AG09309 (cell line): ENCODE measurements at regions not wholly inside any gene's neighbourhood (a gene's known extent, or its start where the extent isn't known, plus 50 kb on each side); places are given as distances from the start of the nearest gene placed in this dataset.
"Not testable (repeated sequence)": the region's sequence is repeated elsewhere in the genome, so short reads cannot be mapped to it uniquely, and the experiment has no call there.

Source experiments
- DNase-seq: peaks from one replicate; pipeline ENCODE4 v3.0.0-alpha.2; 2010; ENCODE audit warnings: low read depth
- H3K4me3 ChIP-seq: 2 replicates; pipeline ENCODE4 v1.5.1; 2011; ENCODE audit warnings: mild to moderate bottlenecking, low read depth, low read length, moderate library complexity; ENCODE audit not compliant: control insufficient read depth
- TF ChIP-seq, protein P1 (sequence below): IDR thresholded peaks from 2 replicates; pipeline ENCODE4 v1.5.1; 2011; ENCODE audit warnings: mild to moderate bottlenecking, low read depth, low read length, inconsistent platforms; ENCODE audit not compliant: insufficient read depth, control insufficient read depth; ENCODE audit errors: missing control alignments

DNA sequence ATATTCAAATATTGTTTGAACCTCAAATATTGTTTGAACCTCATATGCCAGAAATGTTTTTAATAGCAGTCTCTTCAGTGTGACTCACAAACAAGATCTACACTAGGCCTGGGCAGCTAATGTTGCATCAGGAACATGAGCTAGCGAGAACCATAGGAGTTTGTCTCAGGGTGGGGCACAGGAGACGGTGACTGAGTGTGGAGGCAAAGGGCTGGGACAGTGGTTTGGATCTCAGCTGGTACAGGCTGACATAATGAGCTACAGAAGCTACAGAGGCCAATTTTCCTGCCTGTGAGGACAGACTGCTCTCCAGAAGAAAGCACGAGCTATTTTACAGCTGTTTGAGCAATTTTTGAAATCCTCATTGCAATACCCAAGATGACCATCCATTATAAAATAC, 224.7 kb downstream of the CENPC start:
- DNase-seq, result no peak
- TF ChIP-seq, protein P1, sequence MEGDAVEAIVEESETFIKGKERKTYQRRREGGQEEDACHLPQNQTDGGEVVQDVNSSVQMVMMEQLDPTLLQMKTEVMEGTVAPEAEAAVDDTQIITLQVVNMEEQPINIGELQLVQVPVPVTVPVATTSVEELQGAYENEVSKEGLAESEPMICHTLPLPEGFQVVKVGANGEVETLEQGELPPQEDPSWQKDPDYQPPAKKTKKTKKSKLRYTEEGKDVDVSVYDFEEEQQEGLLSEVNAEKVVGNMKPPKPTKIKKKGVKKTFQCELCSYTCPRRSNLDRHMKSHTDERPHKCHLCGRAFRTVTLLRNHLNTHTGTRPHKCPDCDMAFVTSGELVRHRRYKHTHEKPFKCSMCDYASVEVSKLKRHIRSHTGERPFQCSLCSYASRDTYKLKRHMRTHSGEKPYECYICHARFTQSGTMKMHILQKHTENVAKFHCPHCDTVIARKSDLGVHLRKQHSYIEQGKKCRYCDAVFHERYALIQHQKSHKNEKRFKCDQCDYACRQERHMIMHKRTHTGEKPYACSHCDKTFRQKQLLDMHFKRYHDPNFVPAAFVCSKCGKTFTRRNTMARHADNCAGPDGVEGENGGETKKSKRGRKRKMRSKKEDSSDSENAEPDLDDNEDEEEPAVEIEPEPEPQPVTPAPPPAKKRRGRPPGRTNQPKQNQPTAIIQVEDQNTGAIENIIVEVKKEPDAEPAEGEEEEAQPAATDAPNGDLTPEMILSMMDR, result no peak
- no peak overlapping the region for H3K4me3 ChIP-seq

DNA sequence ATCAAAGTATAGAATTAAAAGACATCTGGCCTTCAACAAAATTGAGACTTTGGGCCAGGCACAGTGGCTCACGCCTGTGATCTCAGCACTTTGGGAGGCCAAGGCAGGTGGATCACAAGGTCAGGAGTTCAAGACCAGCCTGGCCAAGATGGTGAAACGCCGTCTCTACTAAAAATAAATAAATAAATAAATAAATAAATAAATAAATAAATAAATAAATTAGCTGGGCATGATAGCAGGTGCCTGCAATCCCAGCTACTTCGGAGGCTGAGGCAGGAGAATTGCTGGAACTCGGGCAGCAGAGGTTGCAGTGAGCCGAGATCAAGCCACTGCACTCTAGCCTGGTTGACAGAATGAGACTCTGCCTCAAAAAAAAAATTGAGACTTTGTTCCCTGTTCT, 225.7 kb downstream of the CENPC start:
- not testable (repeated sequence) for DNase-seq

DNA sequence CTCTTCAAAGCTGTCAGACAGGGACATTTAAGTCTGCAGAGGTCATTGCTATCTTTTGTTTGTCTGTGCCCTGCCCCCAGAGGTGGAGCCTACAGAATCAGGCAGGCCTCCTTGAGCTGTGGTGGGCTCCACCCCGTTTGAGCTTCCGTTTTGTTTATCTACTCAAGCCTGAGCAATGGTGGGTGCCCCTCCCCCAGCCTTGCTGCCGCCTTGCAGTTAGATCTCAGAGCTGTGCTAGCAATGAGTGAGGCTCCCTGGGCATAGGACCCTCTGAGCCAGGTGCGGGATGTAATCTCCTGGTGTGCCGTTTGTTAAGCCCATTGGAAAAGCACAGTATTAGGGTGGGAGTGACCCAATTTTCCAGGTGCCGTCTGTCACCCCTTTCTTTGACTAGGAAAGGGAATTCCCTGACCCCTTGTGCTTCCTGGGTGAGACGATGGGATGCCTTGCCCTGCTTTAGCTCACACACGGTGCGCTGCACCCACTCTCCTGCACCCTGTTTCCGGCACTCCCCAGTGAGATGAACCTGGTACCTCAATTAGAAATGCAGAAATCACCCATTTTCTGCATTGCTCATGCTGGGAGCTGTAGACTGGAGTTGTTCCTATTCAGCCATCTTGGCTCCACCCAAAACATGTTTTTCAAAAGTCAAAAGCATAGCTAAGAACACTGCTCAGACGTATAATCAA, 244.7 kb downstream of the CENPC start:
- not testable (repeated sequence) for H3K4me3 ChIP-seq, DNase-seq

More for the DNA sequence above, 225.7 kb downstream of the CENPC start:
- not testable (repeated sequence) for H3K4me3 ChIP-seq

DNA sequence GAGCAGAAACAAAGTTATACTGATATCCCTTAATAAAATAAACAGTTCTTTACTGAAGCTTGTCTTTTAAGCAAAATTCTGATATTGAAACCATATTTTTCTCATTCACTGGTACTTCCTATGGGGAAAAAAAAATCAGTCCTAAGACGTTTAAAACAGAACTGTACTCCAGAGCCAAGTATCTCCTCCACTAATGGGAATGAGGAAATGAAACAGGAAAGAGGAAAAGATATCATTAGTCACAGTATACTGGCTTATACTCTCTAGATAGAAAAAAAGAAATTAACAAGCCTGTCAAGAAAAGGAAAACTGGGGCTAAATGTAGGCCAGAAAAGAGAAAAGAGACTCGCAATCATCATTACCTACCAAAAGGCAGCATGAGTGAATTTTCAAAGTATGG, 252.7 kb downstream of the CENPC start:
- TF ChIP-seq, protein P1, result no peak
- no peak for DNase-seq
- H3K4me3 ChIP-seq, result no peak overlapping the region

DNA sequence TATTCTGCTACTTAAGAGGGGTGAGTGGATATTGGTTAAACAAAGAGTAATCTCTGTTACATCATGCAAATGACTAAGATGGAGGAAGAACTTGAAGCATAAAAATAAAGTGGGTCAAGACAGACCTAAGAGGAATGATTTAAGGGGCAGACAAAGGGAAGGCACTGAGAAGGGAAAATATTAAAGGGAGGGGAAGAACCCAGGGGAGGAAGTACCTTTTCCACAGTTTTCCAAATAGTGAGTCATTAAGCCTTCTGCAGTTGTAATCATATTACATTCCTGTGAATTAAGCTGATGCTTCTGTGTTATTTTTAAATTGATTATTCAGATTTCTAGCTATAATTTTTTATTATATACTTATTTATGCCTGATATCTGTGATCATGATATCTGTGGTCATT, 253.3 kb downstream of the CENPC start:
- H3K4me3 ChIP-seq, result no peak overlapping the region
- DNase-seq, result no peak
- TF ChIP-seq, protein P1, result no peak

DNA sequence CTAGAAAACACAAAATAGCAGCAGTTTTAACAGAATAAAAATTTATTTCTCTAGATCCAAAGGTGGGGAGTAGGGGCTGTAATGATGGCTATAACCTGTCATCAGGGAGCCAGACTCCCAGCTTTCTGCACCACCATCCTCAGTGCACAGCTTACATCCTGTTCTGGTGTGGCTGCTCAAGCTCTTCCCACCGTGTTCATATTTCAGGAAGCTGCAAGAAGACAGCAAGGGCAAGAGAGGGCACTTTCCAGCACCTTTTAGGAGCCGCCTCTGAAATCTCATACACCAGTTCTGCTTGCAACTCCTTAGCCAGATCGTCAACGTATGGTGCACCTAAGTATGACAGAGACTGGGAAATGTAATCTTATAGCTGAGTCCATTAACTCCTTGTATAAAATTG, 253.7 kb downstream of the CENPC start:
- H3K4me3 ChIP-seq, result no peak overlapping the region
- TF ChIP-seq, protein P1, result no peak
- no peak for DNase-seq

DNA sequence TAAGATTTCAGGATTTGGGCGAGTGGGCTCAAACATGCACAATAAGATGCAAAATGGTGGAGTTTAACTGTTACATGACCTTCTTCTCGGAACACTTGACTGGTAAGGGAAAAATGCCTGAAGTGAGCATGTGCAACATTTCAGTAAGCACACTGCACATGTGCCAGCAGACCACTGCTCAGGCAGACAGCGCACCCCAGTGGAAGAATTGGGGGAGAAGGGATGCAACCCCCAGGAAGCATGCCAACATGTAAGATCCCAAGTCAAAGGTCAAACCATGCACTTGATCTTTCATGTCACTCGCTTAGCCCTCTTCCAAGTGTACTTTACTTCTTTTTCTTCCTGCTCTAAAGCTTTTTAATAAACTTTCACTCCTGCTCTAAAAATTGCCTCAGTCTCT, 256.3 kb downstream of the CENPC start:
- H3K4me3 ChIP-seq, result no peak overlapping the region
- TF ChIP-seq, protein P1, result peak; percentile 12
- no peak for DNase-seq

DNA sequence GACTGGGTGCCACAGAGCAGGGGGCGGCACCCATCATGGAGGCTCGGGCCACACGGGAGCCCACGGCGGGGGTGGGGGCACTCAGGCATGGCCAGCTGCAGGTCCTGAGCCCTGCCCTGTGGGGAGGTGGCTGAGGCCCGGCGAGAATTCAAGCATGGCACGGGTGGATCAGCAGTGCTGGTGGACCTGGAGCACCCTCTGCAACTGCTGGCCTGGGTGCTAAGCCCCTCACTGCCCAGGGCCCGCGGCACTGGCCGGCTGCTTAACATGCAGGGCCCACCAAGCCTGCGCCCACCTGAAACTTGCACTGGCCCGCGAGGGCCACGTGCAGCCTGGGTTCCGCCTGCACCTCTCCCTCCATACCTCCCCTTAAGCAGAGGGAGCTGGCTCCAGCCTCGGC, 258.6 kb downstream of the CENPC start:
- TF ChIP-seq, protein P1, result no peak
- no peak for DNase-seq
- no peak overlapping the region for H3K4me3 ChIP-seq
